ENCODE measurements at regions not wholly inside any gene's neighbourhood (a gene's known extent, or its start where the extent isn't known, plus 50 kb on each side); places are given as distances from the start of the nearest gene placed in this dataset.
A peak's percentile ranks its signal among the peaks of the same experiment; 100 is the strongest.
"Not testable (repeated sequence)": the region's sequence is repeated elsewhere in the genome, so short reads cannot be mapped to it uniquely, and the experiment has no call there.

GRCh38 chr17:30697619-30698460 lies 126.7 kb downstream of the CRLF3 start:
- H3K36me3 ChIP-seq (replicated peaks in 1 of 2; ENCODE audit: insufficient read depth in 1 of 2, low read depth in 2 of 2); H3K4me3 ChIP-seq; intact Hi-C loops (cut with DNase I); H3K27ac ChIP-seq; H3K27me3 ChIP-seq; H3K9me3 ChIP-seq; H3K4me1 ChIP-seq: not testable (repeated sequence)
- ATAC-seq (peak; percentile 92), DNase-seq (peak; percentile 73 to 86 (median 81))
- 1 to 5% methylated on average over 26 to 32 of the region's 32 CpGs for WGBS, 2 donors
- peak; percentile 85 to 95 (median 91) for TF ChIP-seq CTCF (IDR thresholded peaks at IDR 0.05)

- DNase-seq (no peak), ATAC-seq (no peak)
- Histone ChIP-seq H3K27ac (no peak overlapping the region), H3K27me3 (no peaks in the 10 kb centered on the region), H3K4me3 (no peak overlapping the region), H3K9me3 (no peaks in the 10 kb centered on the region), H3K36me3 (replicated peaks in 1 of 2; ENCODE audit: insufficient read depth in 1 of 2, low read depth in 2 of 2) (no peaks in the 10 kb centered on the region), H3K4me1 (peaks cover 7% of the 10 kb centered on the region)
- intact Hi-C loops (cut with DNase I): no loop called here
- TF ChIP-seq CTCF (IDR thresholded peaks at IDR 0.05) (no peak), POLR2A (IDR thresholded peaks at IDR 0.05) (no peak)
- 89 to 90% methylated on average over 5 of the region's 5 CpGs for WGBS, 2 donors
Measured at GRCh38 chr17:30696234-30696633, 128.3 kb downstream of the CRLF3 start.

GRCh38 chr17:30695265-30695811 lies 129.2 kb downstream of the CRLF3 start:
- intact Hi-C loops (cut with DNase I): not testable (repeated sequence)
- WGBS, 2 donors: 68 to 71% methylated on average over 1 of the region's 1 CpG

GRCh38 chr17:30693772-30694171 lies 130.7 kb downstream of the CRLF3 start:
- H3K36me3 ChIP-seq (replicated peaks in 1 of 2; ENCODE audit: insufficient read depth in 1 of 2, low read depth in 2 of 2); H3K27me3 ChIP-seq; intact Hi-C loops (cut with DNase I); H3K9me3 ChIP-seq; ATAC-seq; H3K4me3 ChIP-seq; DNase-seq; H3K27ac ChIP-seq; H3K4me1 ChIP-seq: not testable (repeated sequence)
- 6 to 9% methylated on average over 13 to 18 of the region's 20 CpGs for WGBS, 2 donors

More at GRCh38 chr17:30695265-30695811, 129.2 kb downstream of the CRLF3 start:
- not testable (repeated sequence) for H3K27me3 ChIP-seq; H3K27ac ChIP-seq; H3K9me3 ChIP-seq; ATAC-seq; H3K36me3 ChIP-seq (replicated peaks in 1 of 2; ENCODE audit: insufficient read depth in 1 of 2, low read depth in 2 of 2); DNase-seq; H3K4me1 ChIP-seq; H3K4me3 ChIP-seq

- H3K4me1 ChIP-seq; ATAC-seq; H3K27me3 ChIP-seq; H3K27ac ChIP-seq; H3K9me3 ChIP-seq; intact Hi-C loops (cut with DNase I); H3K36me3 ChIP-seq (replicated peaks in 1 of 2; ENCODE audit: insufficient read depth in 1 of 2, low read depth in 2 of 2); H3K4me3 ChIP-seq; DNase-seq: not testable (repeated sequence)
- WGBS, 2 donors: 78 to 85% methylated on average over 14 of the region's 14 CpGs
Measured at GRCh38 chr17:30689266-30690000, 135.1 kb downstream of the CRLF3 start.

GRCh38 chr17:30686538-30687479 lies 137.7 kb downstream of the CRLF3 start:
- WGBS, 2 donors: 31 to 35% methylated on average over 27 of the region's 28 CpGs
- H3K27me3 ChIP-seq; intact Hi-C loops (cut with DNase I); H3K4me3 ChIP-seq; H3K36me3 ChIP-seq (replicated peaks in 1 of 2; ENCODE audit: insufficient read depth in 1 of 2, low read depth in 2 of 2); DNase-seq; H3K9me3 ChIP-seq; ATAC-seq; H3K4me1 ChIP-seq; H3K27ac ChIP-seq: not testable (repeated sequence)

GRCh38 chr17:30682280-30682679 lies 142.2 kb downstream of the CRLF3 start:
- intact Hi-C loops (cut with DNase I); H3K4me3 ChIP-seq; H3K4me1 ChIP-seq; H3K36me3 ChIP-seq (replicated peaks in 1 of 2; ENCODE audit: insufficient read depth in 1 of 2, low read depth in 2 of 2); H3K9me3 ChIP-seq; H3K27ac ChIP-seq; H3K27me3 ChIP-seq; DNase-seq; ATAC-seq: not testable (repeated sequence)
- 85 to 96% methylated on average over 4 of the region's 4 CpGs for WGBS, 2 donors

GRCh38 chr17:30680681-30681080 lies 143.8 kb downstream of the CRLF3 start:
- not testable (repeated sequence) for H3K36me3 ChIP-seq (replicated peaks in 1 of 2; ENCODE audit: insufficient read depth in 1 of 2, low read depth in 2 of 2)
- 41 to 68% methylated on average over 4 to 5 of the region's 5 CpGs for WGBS, 2 donors

More at GRCh38 chr17:30680681-30681080, 143.8 kb downstream of the CRLF3 start:
- H3K27me3 ChIP-seq; H3K4me1 ChIP-seq; H3K27ac ChIP-seq; DNase-seq; H3K4me3 ChIP-seq; ATAC-seq; H3K9me3 ChIP-seq; intact Hi-C loops (cut with DNase I): not testable (repeated sequence)
